Uterus (tissue), 3 donors: ENCODE measurements at regions not wholly inside any gene's neighbourhood (a gene's known extent, or its start where the extent isn't known, plus 50 kb on each side); places are given as distances from the start of the nearest gene placed in this dataset.

Experiments used
- DNase-seq, 2 donors: peaks; one replicate each; pipeline ENCODE4 v3.0.0-alpha.2; 2019 to 2020
- H3K27ac ChIP-seq, 2 donors: fragments of 200-600 bp; sonication (generic); 1 replicate in 1 of 2; 2 replicates in 1 of 2; pipeline ENCODE4 v1.5.1; 2016 to 2018
- H3K27me3 ChIP-seq, 2 donors: fragments of 200-600 bp; sonication (generic); one replicate each; pipeline ENCODE4 v1.5.1; 2018 to 2019; ENCODE audit warnings: control low read depth in 1 of 2
- H3K36me3 ChIP-seq, 2 donors: fragments of 200-600 bp; sonication (generic); one replicate each; pipeline ENCODE4 v1.5.1; 2019; ENCODE audit warnings: control low read depth in 1 of 2
- H3K4me1 ChIP-seq, 2 donors: fragments of 200-600 bp; sonication (generic); one replicate each; pipeline ENCODE4 v1.5.1; 2018 to 2019; ENCODE audit warnings: control low read depth in 1 of 2
- H3K4me3 ChIP-seq, 2 donors: fragments of 200-600 bp; sonication (generic); 1 replicate in 1 of 2; 2 replicates in 1 of 2; pipeline ENCODE4 v1.5.1; 2018 to 2019; ENCODE audit warnings: mild to moderate bottlenecking in 1 of 2
- H3K9me3 ChIP-seq, 2 donors: fragments of 200-600 bp; sonication (generic); one replicate each; pipeline ENCODE4 v1.5.1; 2019; ENCODE audit warnings: control low read depth in 1 of 2
- CTCF ChIP-seq, 4 experiments: fragments of 200-600 bp in 2 of 4; fragments of 450-650 bp in 2 of 4; sonication (generic) in 2 of 4; IDR thresholded peaks; one replicate each; pipeline ENCODE4 v1.5.1; 2016 to 2019; ENCODE audit warnings: antibody characterized with exemption in 4 of 4, mild to moderate bottlenecking in 2 of 4, moderate library complexity in 1 of 4
- POLR2A ChIP-seq, 2 donors: fragments of 450-650 bp; IDR thresholded peaks; one replicate each; pipeline ENCODE4 v1.6.1; 2016; ENCODE audit warnings: antibody characterized with exemption in 2 of 2, mild to moderate bottlenecking in 1 of 2, moderate library complexity in 1 of 2
- intact Hi-C: fragments of 100-400 bp; cut with DNase I; formaldehyde crosslinking; loops from one replicate; pipeline ENCODE4 v1.15.1; 2023; ENCODE audit warnings: low total_unique reads
- donor health status: DM: yes; HTN: yes; CAD: no.

GRCh38 chr5:60334281-60334713, 365.7 kb downstream of the DEPDC1B start:
- no peak for TF ChIP-seq POLR2A (IDR thresholded peaks at IDR 0.05)
- TF ChIP-seq CTCF (IDR thresholded peaks at IDR 0.05): no peak
- no peak overlapping the region for H3K27ac ChIP-seq
- intact Hi-C loops: no loop called here
- no peaks in the 10 kb centered on the region for H3K27me3 ChIP-seq
- H3K4me1 ChIP-seq: no peaks in the 10 kb centered on the region
- no peak for DNase-seq
- H3K36me3 ChIP-seq: no peaks in the 10 kb centered on the region
- H3K4me3 ChIP-seq: no peak overlapping the region
- H3K9me3 ChIP-seq: no peaks in the 10 kb centered on the region

GRCh38 chr5:60333005-60333571, 366.9 kb downstream of the DEPDC1B start:
- intact Hi-C loops: no loop called here
- no peak for DNase-seq
- Histone ChIP-seq H3K9me3 (no peaks in the 10 kb centered on the region), H3K36me3 (no peaks in the 10 kb centered on the region), H3K4me1 (no peaks in the 10 kb centered on the region), H3K27ac (no peak overlapping the region), H3K27me3 (no peaks in the 10 kb centered on the region), H3K4me3 (no peak overlapping the region)
- TF ChIP-seq POLR2A (IDR thresholded peaks at IDR 0.05) (no peak), CTCF (IDR thresholded peaks at IDR 0.05) (no peak)

GRCh38 chr5:60332244-60333004, 367.5 kb downstream of the DEPDC1B start:
- Histone ChIP-seq H3K4me1 (no peaks in the 10 kb centered on the region), H3K4me3 (no peak overlapping the region), H3K36me3 (no peaks in the 10 kb centered on the region), H3K27ac (no peak overlapping the region), H3K9me3 (no peaks in the 10 kb centered on the region), H3K27me3 (no peaks in the 10 kb centered on the region)
- no peak for TF ChIP-seq POLR2A (IDR thresholded peaks at IDR 0.05)
- no peak for TF ChIP-seq CTCF (IDR thresholded peaks at IDR 0.05)
- intact Hi-C loops: no loop called here
- DNase-seq: no peak

GRCh38 chr5:60330236-60330635, 369.7 kb downstream of the DEPDC1B start:
- no peak overlapping the region for H3K27ac ChIP-seq
- intact Hi-C loops: no loop called here
- no peaks in the 10 kb centered on the region for H3K27me3 ChIP-seq
- H3K4me3 ChIP-seq: no peak overlapping the region
- no peak for DNase-seq
- no peaks in the 10 kb centered on the region for H3K36me3 ChIP-seq
- TF ChIP-seq POLR2A (IDR thresholded peaks at IDR 0.05) (no peak), CTCF (IDR thresholded peaks at IDR 0.05) (no peak)
- H3K9me3 ChIP-seq: no peaks in the 10 kb centered on the region
- no peaks in the 10 kb centered on the region for H3K4me1 ChIP-seq

GRCh38 chr5:60325870-60326269, 374.1 kb downstream of the DEPDC1B start:
- Histone ChIP-seq H3K27me3 (no peaks in the 10 kb centered on the region), H3K27ac (no peak overlapping the region), H3K9me3 (no peaks in the 10 kb centered on the region), H3K36me3 (no peaks in the 10 kb centered on the region), H3K4me1 (no peaks in the 10 kb centered on the region), H3K4me3 (no peak overlapping the region)
- TF ChIP-seq POLR2A (IDR thresholded peaks at IDR 0.05) (no peak), CTCF (IDR thresholded peaks at IDR 0.05) (no peak)
- intact Hi-C loops: no loop called here
- DNase-seq: no peak
